ENCODE measurements at regions not wholly inside any gene's neighbourhood (a gene's known extent, or its start where the extent isn't known, plus 50 kb on each side); places are given as distances from the start of the nearest gene placed in this dataset.

DNA sequence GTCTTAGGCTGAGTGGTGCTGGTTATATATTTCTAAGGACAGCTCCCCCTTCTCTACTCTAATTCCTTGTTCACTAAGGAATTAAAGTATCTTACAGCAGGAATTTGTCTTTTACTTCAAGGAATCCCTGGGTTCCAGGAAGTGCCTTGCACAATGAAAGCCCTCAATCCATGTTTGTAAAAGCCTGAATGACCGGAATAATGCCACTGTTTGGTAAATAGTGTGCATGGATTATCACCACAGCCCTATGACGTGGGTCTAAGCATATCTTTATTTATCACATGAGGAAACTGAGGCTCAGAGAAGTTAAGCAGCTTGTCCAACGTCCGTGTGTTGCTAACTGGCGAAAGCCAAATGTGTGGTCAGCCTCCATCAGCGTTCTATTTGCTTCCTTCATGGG lies 135.7 kb upstream of the NAV2 start:
- TF ChIP-seq TOX (CRISPR knock-in tag; IDR thresholded peaks at IDR 0.05; ENCODE audit: borderline replicate concordance) (no peak), BACH2 (CRISPR knock-in tag; IDR thresholded peaks at IDR 0.05; ENCODE audit: borderline replicate concordance) (no peak), ZFP3 (CRISPR knock-in tag; IDR thresholded peaks at IDR 0.05) (no peak), OSR1 (CRISPR knock-in tag; IDR thresholded peaks at IDR 0.05) (no peak), GLIS3 (CRISPR knock-in tag; IDR thresholded peaks at IDR 0.05) (no peak)
- TF ChIP-seq, protein P1, sequence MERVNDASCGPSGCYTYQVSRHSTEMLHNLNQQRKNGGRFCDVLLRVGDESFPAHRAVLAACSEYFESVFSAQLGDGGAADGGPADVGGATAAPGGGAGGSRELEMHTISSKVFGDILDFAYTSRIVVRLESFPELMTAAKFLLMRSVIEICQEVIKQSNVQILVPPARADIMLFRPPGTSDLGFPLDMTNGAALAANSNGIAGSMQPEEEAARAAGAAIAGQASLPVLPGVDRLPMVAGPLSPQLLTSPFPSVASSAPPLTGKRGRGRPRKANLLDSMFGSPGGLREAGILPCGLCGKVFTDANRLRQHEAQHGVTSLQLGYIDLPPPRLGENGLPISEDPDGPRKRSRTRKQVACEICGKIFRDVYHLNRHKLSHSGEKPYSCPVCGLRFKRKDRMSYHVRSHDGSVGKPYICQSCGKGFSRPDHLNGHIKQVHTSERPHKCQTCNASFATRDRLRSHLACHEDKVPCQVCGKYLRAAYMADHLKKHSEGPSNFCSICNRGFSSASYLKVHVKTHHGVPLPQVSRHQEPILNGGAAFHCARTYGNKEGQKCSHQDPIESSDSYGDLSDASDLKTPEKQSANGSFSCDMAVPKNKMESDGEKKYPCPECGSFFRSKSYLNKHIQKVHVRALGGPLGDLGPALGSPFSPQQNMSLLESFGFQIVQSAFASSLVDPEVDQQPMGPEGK (CRISPR knock-in tag; IDR thresholded peaks at IDR 0.05; ENCODE audit: borderline replicate concordance): no peak
- TF ChIP-seq, protein P2, sequence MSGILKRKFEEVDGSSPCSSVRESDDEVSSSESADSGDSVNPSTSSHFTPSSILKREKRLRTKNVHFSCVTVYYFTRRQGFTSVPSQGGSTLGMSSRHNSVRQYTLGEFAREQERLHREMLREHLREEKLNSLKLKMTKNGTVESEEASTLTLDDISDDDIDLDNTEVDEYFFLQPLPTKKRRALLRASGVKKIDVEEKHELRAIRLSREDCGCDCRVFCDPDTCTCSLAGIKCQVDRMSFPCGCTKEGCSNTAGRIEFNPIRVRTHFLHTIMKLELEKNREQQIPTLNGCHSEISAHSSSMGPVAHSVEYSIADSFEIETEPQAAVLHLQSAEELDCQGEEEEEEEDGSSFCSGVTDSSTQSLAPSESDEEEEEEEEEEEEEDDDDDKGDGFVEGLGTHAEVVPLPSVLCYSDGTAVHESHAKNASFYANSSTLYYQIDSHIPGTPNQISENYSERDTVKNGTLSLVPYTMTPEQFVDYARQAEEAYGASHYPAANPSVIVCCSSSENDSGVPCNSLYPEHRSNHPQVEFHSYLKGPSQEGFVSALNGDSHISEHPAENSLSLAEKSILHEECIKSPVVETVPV (CRISPR knock-in tag; IDR thresholded peaks at IDR 0.05): no peak
